Endothelial cell (in vitro differentiated cells): ENCODE measurements at regions not wholly inside any gene's neighbourhood (a gene's known extent, or its start where the extent isn't known, plus 50 kb on each side); places are given as distances from the start of the nearest gene placed in this dataset.

Source experiments
- DNase-seq: peaks from one replicate; pipeline ENCODE4 v3.0.0; 2021; ENCODE audit warnings: low spot score
- H3K27ac Mint-ChIP-seq: one replicate; pipeline ENCODE4 v1.8.0; 2021; ENCODE audit warnings: mixed read lengths, inconsistent platforms; ENCODE audit not compliant: unreplicated experiment
- H3K27me3 Mint-ChIP-seq: one replicate; pipeline ENCODE4 v1.8.0; 2021; ENCODE audit warnings: mild to moderate bottlenecking, moderate library complexity, mixed read lengths, inconsistent platforms; ENCODE audit not compliant: unreplicated experiment
- H3K36me3 Mint-ChIP-seq: one replicate; pipeline ENCODE4 v1.8.0; 2021; ENCODE audit warnings: mild to moderate bottlenecking, low read depth, mixed read lengths, inconsistent platforms; ENCODE audit not compliant: unreplicated experiment
- H3K4me1 Mint-ChIP-seq: one replicate; pipeline ENCODE4 v1.8.0; 2021; ENCODE audit warnings: mild to moderate bottlenecking, mixed read lengths, inconsistent platforms; ENCODE audit not compliant: unreplicated experiment
- H3K4me3 Mint-ChIP-seq: one replicate; pipeline ENCODE4 v1.8.0; 2021; ENCODE audit warnings: mild to moderate bottlenecking, mixed read lengths, inconsistent platforms; ENCODE audit not compliant: unreplicated experiment
- H3K9me3 Mint-ChIP-seq: one replicate; pipeline ENCODE4 v1.8.0; 2021; ENCODE audit warnings: mixed read lengths, inconsistent platforms; ENCODE audit not compliant: unreplicated experiment
- CTCF ChIP-seq: fragments of 200-600 bp; sonication (generic); IDR thresholded peaks from one replicate; pipeline ENCODE4 v1.5.0; 2021; ENCODE audit warnings: antibody characterized with exemption; ENCODE audit not compliant: unreplicated experiment

GRCh38 chr3:144407335-144407734 is 435.7 kb downstream of the DIPK2A start:
- H3K4me3 Mint-ChIP-seq = no peak overlapping the region
- no peak for TF ChIP-seq CTCF
- no peaks in the 10 kb centered on the region for H3K27me3 Mint-ChIP-seq
- no peaks in the 10 kb centered on the region for H3K9me3 Mint-ChIP-seq
- no peaks in the 10 kb centered on the region for H3K4me1 Mint-ChIP-seq
- H3K27ac Mint-ChIP-seq = no peak overlapping the region
- no peak for DNase-seq
- no peaks in the 10 kb centered on the region for H3K36me3 Mint-ChIP-seq

GRCh38 chr3:144409319-144409718 is 437.7 kb downstream of the DIPK2A start:
- Mint-ChIP-seq H3K4me3 (no peak overlapping the region), H3K4me1 (no peaks in the 10 kb centered on the region), H3K36me3 (no peaks in the 10 kb centered on the region), H3K9me3 (no peaks in the 10 kb centered on the region), H3K27me3 (no peaks in the 10 kb centered on the region), H3K27ac (no peak overlapping the region)
- no peak for TF ChIP-seq CTCF
- DNase-seq = no peak

GRCh38 chr3:144413068-144413467 is 441.4 kb downstream of the DIPK2A start:
- TF ChIP-seq CTCF = no peak
- Mint-ChIP-seq H3K36me3 (no peaks in the 10 kb centered on the region), H3K9me3 (no peaks in the 10 kb centered on the region), H3K27ac (no peak overlapping the region), H3K27me3 (no peaks in the 10 kb centered on the region), H3K4me3 (no peak overlapping the region), H3K4me1 (no peaks in the 10 kb centered on the region)
- DNase-seq = no peak

- no peaks in the 10 kb centered on the region for H3K4me1 Mint-ChIP-seq
- DNase-seq = no peak
- no peak for TF ChIP-seq CTCF
- no peaks in the 10 kb centered on the region for H3K36me3 Mint-ChIP-seq
- H3K4me3 Mint-ChIP-seq = no peak overlapping the region
- H3K27me3 Mint-ChIP-seq = no peaks in the 10 kb centered on the region
- H3K27ac Mint-ChIP-seq = no peak overlapping the region
- no peaks in the 10 kb centered on the region for H3K9me3 Mint-ChIP-seq
Measured at GRCh38 chr3:144415492-144415891, 443.9 kb downstream of the DIPK2A start.

GRCh38 chr3:144424606-144425005 is 453.0 kb downstream of the DIPK2A start:
- no peak overlapping the region for H3K4me3 Mint-ChIP-seq
- no peaks in the 10 kb centered on the region for H3K27me3 Mint-ChIP-seq
- H3K36me3 Mint-ChIP-seq = no peaks in the 10 kb centered on the region
- H3K9me3 Mint-ChIP-seq = no peaks in the 10 kb centered on the region
- DNase-seq = no peak
- H3K4me1 Mint-ChIP-seq = no peaks in the 10 kb centered on the region
- no peak overlapping the region for H3K27ac Mint-ChIP-seq
- TF ChIP-seq CTCF = no peak
